ENCODE measurements at regions not wholly inside any gene's neighbourhood (a gene's known extent, or its start where the extent isn't known, plus 50 kb on each side); places are given as distances from the start of the nearest gene placed in this dataset.

DNA sequence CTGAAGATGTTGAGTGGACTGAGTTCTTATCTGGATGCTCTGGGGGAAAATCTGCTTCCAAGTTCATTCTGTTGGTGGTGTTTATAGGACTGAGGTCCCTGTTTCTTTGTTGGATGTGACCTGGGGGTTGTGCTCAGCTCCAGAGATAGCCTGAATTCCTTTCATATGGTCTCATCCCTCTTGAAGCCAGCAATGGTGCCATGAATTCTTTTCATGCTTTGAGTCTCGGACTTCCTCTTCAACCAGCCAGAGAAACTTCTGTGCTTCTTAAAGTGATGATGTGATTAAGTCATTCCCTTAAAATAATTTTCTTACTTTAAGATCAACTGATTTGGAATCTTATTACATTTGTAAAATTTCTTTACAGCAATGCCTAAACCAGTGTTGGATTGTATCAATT lies 233.8 kb upstream of the UGT8 start:
- DNase-seq (ENCODE audit: low spot score), result no peak
- peak overlapping the region in 1 of 2 donors; percentile 15 for H3K4me3 ChIP-seq
- H3K27ac ChIP-seq, result peak overlapping the region in 1 of 2 donors; percentile 77

GRCh38 chr4:114365591-114365990 lies 233.0 kb upstream of the UGT8 start:
- peak overlapping the region in 1 of 2 donors; percentile 77 for H3K27ac ChIP-seq
- no peak for TF ChIP-seq CTCF (IDR thresholded peaks at IDR 0.05)

More for the DNA sequence above, 233.8 kb upstream of the UGT8 start:
- Histone ChIP-seq H3K36me3 (no peaks in the 10 kb centered on the region), H3K27me3 (no peaks in the 10 kb centered on the region), H3K4me1 (peaks cover 0 to 7% of the 10 kb centered on the region in 2 donors), H3K9me3 (no peaks in the 10 kb centered on the region)
- TF ChIP-seq CTCF (IDR thresholded peaks at IDR 0.05), result no peak

GRCh38 chr4:114366368-114366767 lies 232.2 kb upstream of the UGT8 start:
- no peak for TF ChIP-seq CTCF (IDR thresholded peaks at IDR 0.05)
- H3K27ac ChIP-seq, result peak overlapping the region in 1 of 2 donors; percentile 77
- H3K4me3 ChIP-seq, result no peak overlapping the region
- peaks cover 0 to 7% of the 10 kb centered on the region in 2 donors for H3K4me1 ChIP-seq
- no peak for DNase-seq (ENCODE audit: low spot score)
- H3K27me3 ChIP-seq, result no peaks in the 10 kb centered on the region
- no peaks in the 10 kb centered on the region for H3K9me3 ChIP-seq
- H3K36me3 ChIP-seq, result no peaks in the 10 kb centered on the region

More at GRCh38 chr4:114365591-114365990, 233.0 kb upstream of the UGT8 start:
- no peaks in the 10 kb centered on the region for H3K36me3 ChIP-seq
- no peaks in the 10 kb centered on the region for H3K27me3 ChIP-seq
- H3K4me1 ChIP-seq, result peaks cover 0 to 7% of the 10 kb centered on the region in 2 donors
- no peak for DNase-seq (ENCODE audit: low spot score)
- no peaks in the 10 kb centered on the region for H3K9me3 ChIP-seq
- H3K4me3 ChIP-seq, result no peak overlapping the region

GRCh38 chr4:114368751-114369150 lies 229.9 kb upstream of the UGT8 start:
- TF ChIP-seq CTCF (IDR thresholded peaks at IDR 0.05), result no peak
- Histone ChIP-seq H3K27ac (no peak overlapping the region), H3K4me1 (peaks cover 0 to 7% of the 10 kb centered on the region in 2 donors), H3K36me3 (no peaks in the 10 kb centered on the region), H3K9me3 (no peaks in the 10 kb centered on the region), H3K4me3 (no peak overlapping the region), H3K27me3 (no peaks in the 10 kb centered on the region)
- no peak for DNase-seq (ENCODE audit: low spot score)

- H3K9me3 ChIP-seq, result no peaks in the 10 kb centered on the region
- H3K36me3 ChIP-seq, result no peaks in the 10 kb centered on the region
- no peaks in the 10 kb centered on the region for H3K27me3 ChIP-seq
- no peak overlapping the region for H3K4me3 ChIP-seq
- no peak for TF ChIP-seq CTCF (IDR thresholded peaks at IDR 0.05)
- no peak overlapping the region for H3K27ac ChIP-seq
- H3K4me1 ChIP-seq, result no peaks in the 10 kb centered on the region
- DNase-seq (ENCODE audit: low spot score), result no peak
These were observed 225.1 kb upstream of the UGT8 start for GRCh38 chr4:114373508-114373907.

DNA sequence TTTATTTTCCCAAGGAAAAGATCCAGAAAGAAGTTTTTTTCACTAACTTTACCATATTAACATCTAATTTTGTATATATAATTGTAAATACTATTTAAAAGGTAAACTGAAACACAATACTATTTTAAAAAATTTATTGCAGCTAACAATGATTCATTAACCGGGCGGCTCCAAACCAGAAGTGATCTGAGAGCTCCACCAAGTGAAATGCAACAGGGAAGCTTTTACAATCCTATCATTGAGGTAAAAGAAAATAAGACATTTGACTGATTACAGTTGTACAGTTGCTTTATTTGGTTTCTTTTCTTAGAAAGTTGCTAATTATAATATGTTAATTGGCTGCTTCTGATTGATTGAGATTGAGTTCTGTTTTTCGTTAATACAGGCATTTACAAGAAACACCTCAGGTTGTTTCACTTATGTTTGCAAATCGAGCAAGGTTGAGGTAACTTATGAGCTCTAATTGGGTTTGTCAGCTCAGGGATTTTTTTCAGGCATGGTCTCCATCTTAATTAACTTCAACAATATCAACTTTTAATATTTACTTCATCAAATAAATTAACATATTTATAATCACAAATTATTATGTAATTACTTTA lies 220.2 kb upstream of the UGT8 start:
- Histone ChIP-seq H3K36me3 (no peaks in the 10 kb centered on the region), H3K4me1 (no peaks in the 10 kb centered on the region), H3K27me3 (no peaks in the 10 kb centered on the region), H3K9me3 (no peaks in the 10 kb centered on the region), H3K4me3 (no peak overlapping the region), H3K27ac (no peak overlapping the region)
- DNase-seq (ENCODE audit: low spot score), result no peak
- TF ChIP-seq CTCF (IDR thresholded peaks at IDR 0.05), result peak in 1 of 2 donors; percentile 53
